H1 (cell line): ENCODE measurements at regions not wholly inside any gene's neighbourhood (a gene's known extent, or its start where the extent isn't known, plus 50 kb on each side); places are given as distances from the start of the nearest gene placed in this dataset.

Experiments used
- CTCF ChIA-PET: fragments of 300-600 bp; sonication (Branson Sonifier 250); formaldehyde crosslinking; loops from one replicate; lab custom pipeline; 2021; ENCODE audit not compliant: partially characterized antibody; lab: Charles Lee
- POLR2A ChIA-PET: fragments of 300-600 bp; sonication (Branson Sonifier 250); formaldehyde crosslinking; loops from one replicate; lab custom pipeline; 2021; ENCODE audit warnings: inconsistent platforms; ENCODE audit not compliant: partially characterized antibody; lab: Charles Lee
- DNase-seq, 2 experiments: peaks; one replicate each; pipeline versions ENCODE4 v3.0.0 to v3.0.0-alpha.2; 2010 to 2022; ENCODE audit warnings: low spot score in 2 of 2, low read depth in 1 of 2, mixed read lengths in 1 of 2
- FAIRE-seq: peaks from 2 replicates; lab custom pipeline; 2011; peaks lifted over from hg19 to GRCh38; lab: Jason Lieb, UNC
- H2AFZ ChIP-seq: 2 replicates; pipeline ENCODE4 v1.8.1; 2012; ENCODE audit warnings: low read length, inconsistent platforms
- H2AK5ac ChIP-seq: 2 replicates; pipeline ENCODE4 v1.6.1; 2013; ENCODE audit warnings: low read depth, low read length
- H2BK120ac ChIP-seq: replicated peaks from 2 replicates; pipeline ENCODE3; 2013; ENCODE audit warnings: low read depth, low read length, inconsistent platforms
- H2BK12ac ChIP-seq: 2 replicates; pipeline ENCODE4 v1.6.1; 2013; ENCODE audit warnings: low read depth, low read length
- H2BK15ac ChIP-seq: 2 replicates; pipeline ENCODE4 v1.6.1; 2013; ENCODE audit warnings: low read length
- H2BK20ac ChIP-seq: 2 replicates; pipeline ENCODE4 v1.6.1; 2013; ENCODE audit warnings: low read length
- H2BK5ac ChIP-seq: 2 replicates; pipeline ENCODE4 v1.6.1; 2013; ENCODE audit warnings: low read depth, low read length
- H3K14ac ChIP-seq: 2 replicates; pipeline ENCODE4 v1.6.1; 2013; ENCODE audit warnings: inconsistent platforms; ENCODE audit not compliant: insufficient read length
- H3K18ac ChIP-seq: 2 replicates; pipeline ENCODE4 v1.6.1; 2013; ENCODE audit warnings: low read length; ENCODE audit errors: extremely low read depth
- H3K23ac ChIP-seq: 2 replicates; pipeline ENCODE4 v1.6.1; 2013; ENCODE audit warnings: inconsistent platforms; ENCODE audit not compliant: insufficient read length
- H3K23me2 ChIP-seq: 2 replicates; pipeline ENCODE4 v1.6.1; 2013; ENCODE audit warnings: low read depth, low read length
- H3K27ac ChIP-seq: 2 replicates; pipeline ENCODE4 v1.6.1; 2011; ENCODE audit warnings: low read depth, low read length, inconsistent platforms
- H3K27me3 ChIP-seq, 4 experiments: replicated peaks in 1 of 4; 1 replicate in 1 of 4; 2 replicates in 3 of 4; pipeline versions ENCODE4 v1.6.1 to v1.8.1; 2011 to 2013; ENCODE audit warnings: low read length in 3 of 4, mild to moderate bottlenecking in 3 of 4, inconsistent platforms in 2 of 4, mixed read lengths in 2 of 4, moderate library complexity in 1 of 4; ENCODE audit not compliant: control insufficient read depth in 3 of 4, insufficient read depth in 3 of 4; ENCODE audit errors: extremely low read depth in 1 of 4
- H3K36me3 ChIP-seq, 4 experiments: 2 replicates each; pipeline versions ENCODE4 v1.6.1 to v1.8.1; 2011 to 2013; ENCODE audit warnings: mild to moderate bottlenecking in 4 of 4, low read length in 3 of 4, moderate library complexity in 2 of 4, control low read depth in 1 of 4, inconsistent platforms in 1 of 4; ENCODE audit not compliant: insufficient read depth in 4 of 4, control insufficient read depth in 2 of 4
- H3K4ac ChIP-seq: replicated peaks from 2 replicates; pipeline ENCODE3; 2013; ENCODE audit warnings: low read length, low read depth, mixed read lengths, inconsistent platforms; ENCODE audit not compliant: insufficient read length
- H3K4me1 ChIP-seq, 4 experiments: replicated peaks in 1 of 4; 1 replicate in 1 of 4; 2 replicates in 3 of 4; pipeline versions ENCODE4 v1.6.1 to v1.8.1; 2011 to 2013; ENCODE audit warnings: low read length in 3 of 4, inconsistent platforms in 2 of 4, mixed read lengths in 1 of 4; ENCODE audit not compliant: insufficient read depth in 4 of 4, control insufficient read depth in 3 of 4
- H3K4me2 ChIP-seq, 2 experiments: 2 replicates each; pipeline versions ENCODE4 v1.6.1 to v1.8.1; 2011 to 2013; ENCODE audit warnings: low read depth in 2 of 2, low read length in 2 of 2, control low read depth in 1 of 2, inconsistent platforms in 1 of 2, mild to moderate bottlenecking in 1 of 2; ENCODE audit not compliant: insufficient read depth in 1 of 2
- H3K4me3 ChIP-seq, 4 experiments: fragments of 200-600, 300-600 bp in 1 of 4; sonication (generic), shearing (Covaris generic), sonication (Bioruptor Twin) in 1 of 4; 2 replicates each; pipeline versions ENCODE4 v1.5.1 to v1.8.1; 2011 to 2016; ENCODE audit warnings: low read length in 4 of 4, low read depth in 3 of 4, control low read depth in 2 of 4, inconsistent platforms in 2 of 4, mild to moderate bottlenecking in 2 of 4, mixed read lengths in 1 of 4, moderate library complexity in 1 of 4; ENCODE audit not compliant: insufficient read depth in 2 of 4; ENCODE audit errors: extremely low read depth in 1 of 4
- H3K56ac ChIP-seq: replicated peaks from 2 replicates; pipeline ENCODE3; 2013; ENCODE audit warnings: low read depth, mild to moderate bottlenecking, mixed read lengths, low read length, inconsistent platforms; ENCODE audit not compliant: insufficient read length
- H3K79me1 ChIP-seq: 2 replicates; pipeline ENCODE4 v1.6.1; 2013; ENCODE audit warnings: low read depth, low read length, control low read depth
- H3K79me2 ChIP-seq, 2 experiments: 2 replicates each; pipeline versions ENCODE4 v1.6.1 to v1.8.1; 2012 to 2013; ENCODE audit warnings: low read length in 2 of 2, mild to moderate bottlenecking in 2 of 2, inconsistent platforms in 1 of 2; ENCODE audit not compliant: insufficient read depth in 2 of 2, control insufficient read depth in 1 of 2
- H3K9ac ChIP-seq, 4 experiments: replicated peaks in 1 of 4; 1 replicate in 1 of 4; 2 replicates in 3 of 4; pipeline versions ENCODE4 v1.6.1 to v1.8.1; 2011 to 2013; ENCODE audit warnings: low read depth in 3 of 4, low read length in 3 of 4, control low read depth in 2 of 4, mild to moderate bottlenecking in 2 of 4, moderate library complexity in 2 of 4, inconsistent platforms in 1 of 4; ENCODE audit errors: extremely low read depth in 1 of 4
- H3K9me3 ChIP-seq, 2 experiments: 2 replicates each; pipeline versions ENCODE4 v1.6.1 to v1.8.1; 2012 to 2013; ENCODE audit warnings: mild to moderate bottlenecking in 2 of 2, moderate library complexity in 2 of 2, control low read depth in 1 of 2, inconsistent platforms in 1 of 2, low read depth in 1 of 2, low read length in 1 of 2, mixed read lengths in 1 of 2; ENCODE audit not compliant: insufficient read depth in 2 of 2
- H4K20me1 ChIP-seq, 2 experiments: replicated peaks in 1 of 2; 2 replicates each; pipeline versions ENCODE3 to v1.8.1; 2011 to 2013; ENCODE audit warnings: inconsistent platforms in 2 of 2, low read length in 2 of 2, mild to moderate bottlenecking in 1 of 2; ENCODE audit not compliant: insufficient read depth in 2 of 2, control insufficient read depth in 1 of 2
- H4K5ac ChIP-seq: 2 replicates; pipeline ENCODE4 v1.6.1; 2013; ENCODE audit warnings: low read length, low read depth, mixed read lengths, inconsistent platforms; ENCODE audit not compliant: insufficient read length
- H4K8ac ChIP-seq: 2 replicates; pipeline ENCODE4 v1.8.0; 2013; ENCODE audit warnings: mild to moderate bottlenecking, moderate library complexity, low read length, inconsistent platforms; ENCODE audit not compliant: insufficient read depth; ENCODE audit errors: extremely low read depth
- H4K91ac ChIP-seq: replicated peaks from 2 replicates; pipeline ENCODE3; 2013; ENCODE audit warnings: low read length, mixed read lengths, inconsistent platforms; ENCODE audit not compliant: insufficient read length
- CTCF ChIP-seq, 3 experiments: IDR thresholded peaks; 1 replicate in 2 of 3; 2 replicates in 1 of 3; pipeline versions ENCODE4 v1.5.1 to v1.6.1; 2011; ENCODE audit warnings: low read length in 3 of 3, mild to moderate bottlenecking in 3 of 3, inconsistent platforms in 2 of 3, low read depth in 1 of 3, moderate library complexity in 1 of 3; ENCODE audit not compliant: insufficient read depth in 1 of 3; ENCODE audit errors: control extremely low read depth in 1 of 3
- FOSL1 ChIP-seq: IDR thresholded peaks from 2 replicates; pipeline ENCODE4 v1.6.1; 2011; ENCODE audit warnings: mild to moderate bottlenecking, low read depth, low read length, moderate library complexity; ENCODE audit not compliant: insufficient read depth
- RAD21 ChIP-seq, 2 experiments: IDR thresholded peaks in 1 of 2; conservative IDR thresholded peaks in 1 of 2; 2 replicates each; pipeline ENCODE4 v1.6.1; 2011; ENCODE audit warnings: low read depth in 2 of 2, low read length in 2 of 2, improper control_type of control experiment in 1 of 2, inconsistent platforms in 1 of 2, mild to moderate bottlenecking in 1 of 2, moderate library complexity in 1 of 2
- SIRT6 ChIP-seq: IDR thresholded peaks from one replicate; pipeline ENCODE4 v1.7.1; 2012; ENCODE audit warnings: low read length, inconsistent platforms
- WGBS, 2 experiments: shearing (Covaris generic) in 1 of 2; methylation state at CpG; one replicate each; pipeline versions ENCODE4 v1.1.6 to v1.1.7; 2013 to 2015; ENCODE audit warnings: low lambda C conversion rate in 2 of 2, mixed read lengths in 2 of 2, inconsistent platforms in 1 of 2, low coverage in 1 of 2, missing lambda C conversion rate in 1 of 2; ENCODE audit not compliant: insufficient replicate concordance in 2 of 2, insufficient coverage in 1 of 2, insufficient read length in 1 of 2; ENCODE audit errors: extremely low coverage in 1 of 2, missing lambda C conversion rate in 1 of 2; 5-methylcytosine and 5-hydroxymethylcytosine counted together

- no peak overlapping the region for H3K27ac ChIP-seq
- no peak overlapping the region for H3K23ac ChIP-seq
- H2BK5ac ChIP-seq: no peak overlapping the region
- H3K4me1 ChIP-seq: no peaks in the 10 kb centered on the region
- no peak for FAIRE-seq
- no peak overlapping the region for H3K4me3 ChIP-seq
- H2BK15ac ChIP-seq: no peak overlapping the region
- ChIA-PET POLR2A (no interaction called here), CTCF (interaction anchor here (0.7 to 1.4 kb wide), 3 partner anchors 18 to 127 kb away, joined by 3 to 4 read pairs (median 3); no protein-coding TSS in a partner anchor)
- no peak overlapping the region for H2AFZ ChIP-seq
- H3K79me2 ChIP-seq: no peaks in the 10 kb centered on the region
- no peaks in the 10 kb centered on the region for H4K20me1 ChIP-seq
- H3K79me1 ChIP-seq: no peaks in the 10 kb centered on the region
- no peak overlapping the region for H4K8ac ChIP-seq
- H4K91ac ChIP-seq: no peak overlapping the region
- no peak overlapping the region for H3K4me2 ChIP-seq
- 0 out of 7 replicates have a peak, but pooled peaks cover 0 to 2% (median 0%) of the 10 kb centered on the region in 4 experiments for H3K27me3 ChIP-seq
- DNase-seq: no peak
- no peak overlapping the region for H2AK5ac ChIP-seq
- no peak overlapping the region for H2BK120ac ChIP-seq
- no peak overlapping the region for H2BK12ac ChIP-seq
- no peak overlapping the region for H2BK20ac ChIP-seq
- no peak overlapping the region for H3K14ac ChIP-seq
- H3K23me2 ChIP-seq: no peaks in the 10 kb centered on the region
- 80% methylated on average over 2 of the region's 2 CpGs; no CpG with 5 or more reads in 1 of the 2 experiments for WGBS, 2 experiments
- H3K56ac ChIP-seq: no peak overlapping the region
- no peak overlapping the region for H3K18ac ChIP-seq
- no peaks in the 10 kb centered on the region for H3K36me3 ChIP-seq
- no peak overlapping the region for H4K5ac ChIP-seq
- no peak overlapping the region for H3K4ac ChIP-seq
- H3K9ac ChIP-seq: no peak overlapping the region
- H3K9me3 ChIP-seq: no peaks in the 10 kb centered on the region
- TF ChIP-seq RAD21 (IDR thresholded peaks at IDR 0.05 in 1 of 2, conservative IDR thresholded peaks at IDR 0.05 in 1 of 2; ENCODE audit: low read depth in 2 of 2, low read length in 2 of 2) (peak; percentile 17 to 31; a peak in 2 of 4 replicates), CTCF (IDR thresholded peaks at IDR 0.05; ENCODE audit: control extremely low read depth in 1 of 3, insufficient read depth in 1 of 3, low read depth in 1 of 3, low read length in 3 of 3) (peak; percentile 8 to 25 (median 9); a peak in 2 of 4 replicates), SIRT6 (no peak), FOSL1 (no peak)
These were observed 215.3 kb upstream of the SSTR4 start for GRCh38 chr20:22819784-22820183.
